Right lobe of liver (tissue), 4 donors: ENCODE measurements at regions not wholly inside any gene's neighbourhood (a gene's known extent, or its start where the extent isn't known, plus 50 kb on each side); places are given as distances from the start of the nearest gene placed in this dataset.

Source experiments
- POLR2A ChIP-seq: fragments of 450-650 bp; IDR thresholded peaks from one replicate; pipeline ENCODE4 v1.6.1; 2017; ENCODE audit warnings: antibody characterized with exemption, mild to moderate bottlenecking
- TF ChIP-seq, protein P1 (sequence below), 4 donors: fragments of 200-600 bp in 3 of 4; fragments of 450-650 bp in 1 of 4; IDR thresholded peaks; one replicate each; pipeline versions ENCODE4 v1.5.1 to v1.8.0; 2016 to 2022; ENCODE audit warnings: antibody characterized with exemption in 4 of 4, mild to moderate bottlenecking in 2 of 4
- donor health status: DM: no; HTN: no; CAD: no.
- donor health status: DM: no; HTN: no; CAD: no.
- donor health status: DM: no; HTN: yes; CAD: no.

- TF ChIP-seq, protein P1, sequence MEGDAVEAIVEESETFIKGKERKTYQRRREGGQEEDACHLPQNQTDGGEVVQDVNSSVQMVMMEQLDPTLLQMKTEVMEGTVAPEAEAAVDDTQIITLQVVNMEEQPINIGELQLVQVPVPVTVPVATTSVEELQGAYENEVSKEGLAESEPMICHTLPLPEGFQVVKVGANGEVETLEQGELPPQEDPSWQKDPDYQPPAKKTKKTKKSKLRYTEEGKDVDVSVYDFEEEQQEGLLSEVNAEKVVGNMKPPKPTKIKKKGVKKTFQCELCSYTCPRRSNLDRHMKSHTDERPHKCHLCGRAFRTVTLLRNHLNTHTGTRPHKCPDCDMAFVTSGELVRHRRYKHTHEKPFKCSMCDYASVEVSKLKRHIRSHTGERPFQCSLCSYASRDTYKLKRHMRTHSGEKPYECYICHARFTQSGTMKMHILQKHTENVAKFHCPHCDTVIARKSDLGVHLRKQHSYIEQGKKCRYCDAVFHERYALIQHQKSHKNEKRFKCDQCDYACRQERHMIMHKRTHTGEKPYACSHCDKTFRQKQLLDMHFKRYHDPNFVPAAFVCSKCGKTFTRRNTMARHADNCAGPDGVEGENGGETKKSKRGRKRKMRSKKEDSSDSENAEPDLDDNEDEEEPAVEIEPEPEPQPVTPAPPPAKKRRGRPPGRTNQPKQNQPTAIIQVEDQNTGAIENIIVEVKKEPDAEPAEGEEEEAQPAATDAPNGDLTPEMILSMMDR (IDR thresholded peaks at IDR 0.05) = no peak
- TF ChIP-seq POLR2A = no peak
Measured at GRCh38 chr10:123381224-123381623, 227.0 kb downstream of the BUB3 start.
